ENCODE measurements at regions not wholly inside any gene's neighbourhood (a gene's known extent, or its start where the extent isn't known, plus 50 kb on each side); places are given as distances from the start of the nearest gene placed in this dataset.
A peak's percentile ranks its signal among the peaks of the same experiment; 100 is the strongest.

DNA sequence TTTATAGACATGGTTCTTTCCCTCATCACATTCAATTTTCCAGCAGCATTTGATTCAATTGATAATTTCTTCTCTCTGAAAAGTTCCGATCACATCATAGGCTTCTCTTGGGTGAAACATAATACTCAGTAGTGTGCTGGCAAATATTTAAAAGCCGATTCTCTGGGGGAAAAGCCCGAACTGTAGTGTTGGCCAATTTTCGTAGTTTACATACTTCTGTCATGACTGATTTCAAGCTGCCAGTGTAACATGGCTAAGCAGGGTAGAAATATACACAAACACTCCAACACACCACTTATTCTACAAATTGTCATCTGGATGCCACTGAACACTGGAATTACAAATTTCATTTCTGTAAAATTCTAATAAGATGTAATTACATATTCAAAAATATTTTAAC lies 56.1 kb upstream of the FREM2 start:
- Histone ChIP-seq H2BK5ac (ENCODE audit: low read depth, low read length, poor library complexity, severe bottlenecking) (no peak overlapping the region), H3K27ac (ENCODE audit: low read length, poor library complexity, severe bottlenecking) (no peak overlapping the region), H3K4me2 (ENCODE audit: low read length, poor library complexity, severe bottlenecking) (no peak overlapping the region), H3K79me1 (replicated peaks; ENCODE audit: low read length, poor library complexity, severe bottlenecking) (no peaks in the 10 kb centered on the region), H3K9me3 (ENCODE audit: control insufficient read depth, low read length) (no peaks in the 10 kb centered on the region), H3K9ac (ENCODE audit: low read length) (no peak overlapping the region), H3K4me3 (ENCODE audit: insufficient read depth in 1 of 2, low read depth in 1 of 2, low read length in 2 of 2) (peak overlapping the region in 1 of 2 experiments; percentile 30), H3K27me3 (ENCODE audit: control insufficient read depth in 1 of 2, insufficient read depth in 1 of 2, low read length in 2 of 2) (no peaks in the 10 kb centered on the region), H2AK5ac (ENCODE audit: low read length, severe bottlenecking) (no peak overlapping the region), H2BK15ac (ENCODE audit: low read depth, poor library complexity, severe bottlenecking) (no peak overlapping the region), H3K14ac (ENCODE audit: low read length in 2 of 2) (no peak overlapping the region), H4K8ac (ENCODE audit: low read length) (no peak overlapping the region), H3K4ac (ENCODE audit: low read depth in 1 of 2, low read length in 2 of 2) (no peak overlapping the region), H2BK120ac (ENCODE audit: low read depth, low read length) (no peak overlapping the region), H3K23ac (ENCODE audit: low read length in 2 of 2) (no peak overlapping the region), H3K18ac (ENCODE audit: low read depth in 1 of 2, low read length in 2 of 2) (no peak overlapping the region), H3K36me3 (ENCODE audit: control insufficient read depth in 1 of 2, insufficient read depth in 2 of 2, low read depth in 1 of 2, low read length in 2 of 2) (no peaks in the 10 kb centered on the region), H3K4me1 (ENCODE audit: control insufficient read depth, insufficient read depth, low read depth, low read length) (no peaks in the 10 kb centered on the region), H2AFZ (ENCODE audit: low read depth, low read length) (no peak overlapping the region), H4K91ac (ENCODE audit: low read length) (no peak overlapping the region), H2BK12ac (ENCODE audit: low read length in 2 of 2) (no peak overlapping the region)
- peak; percentile 73 for DNase-seq
- 4% methylated on average over 3 of the region's 4 CpGs for WGBS

DNA sequence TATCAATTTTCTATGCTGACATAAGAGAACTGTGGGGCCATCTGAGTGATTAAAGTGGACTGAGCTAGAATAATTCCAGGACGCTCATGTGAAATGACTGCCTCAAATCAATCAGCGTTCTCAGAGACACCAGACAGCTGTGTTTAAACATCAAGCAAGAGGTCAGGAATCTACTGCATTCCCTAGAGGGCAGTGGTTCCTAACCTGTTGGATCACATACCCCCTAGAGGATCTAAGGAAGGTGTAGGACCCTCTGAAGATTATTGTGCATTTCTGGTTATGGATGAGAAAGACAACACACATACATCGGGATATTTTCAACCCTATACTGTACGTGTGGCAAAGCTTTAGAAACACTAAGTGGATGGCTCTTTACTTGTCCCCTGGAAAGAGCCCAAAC lies 51.8 kb upstream of the FREM2 start:
- H3K4me1 ChIP-seq (ENCODE audit: control insufficient read depth, insufficient read depth, low read depth, low read length), result no peaks in the 10 kb centered on the region
- no peak overlapping the region for H3K27ac ChIP-seq (ENCODE audit: low read length, poor library complexity, severe bottlenecking)
- H2BK12ac ChIP-seq (ENCODE audit: low read length in 2 of 2), result no peak overlapping the region
- H3K14ac ChIP-seq (ENCODE audit: low read length in 2 of 2), result no peak overlapping the region
- WGBS, result 84% methylated on average over 4 of the region's 4 CpGs
- no peak overlapping the region for H3K4ac ChIP-seq (ENCODE audit: low read depth in 1 of 2, low read length in 2 of 2)
- no peak overlapping the region for H2AFZ ChIP-seq (ENCODE audit: low read depth, low read length)
- no peak overlapping the region for H3K4me2 ChIP-seq (ENCODE audit: low read length, poor library complexity, severe bottlenecking)
- H3K18ac ChIP-seq (ENCODE audit: low read depth in 1 of 2, low read length in 2 of 2), result no peak overlapping the region
- H3K23ac ChIP-seq (ENCODE audit: low read length in 2 of 2), result no peak overlapping the region
- H2BK120ac ChIP-seq (ENCODE audit: low read depth, low read length), result no peak overlapping the region
- no peak overlapping the region for H2AK5ac ChIP-seq (ENCODE audit: low read length, severe bottlenecking)
- no peak overlapping the region for H2BK15ac ChIP-seq (ENCODE audit: low read depth, poor library complexity, severe bottlenecking)
- DNase-seq, result no peak
- no peak overlapping the region for H4K91ac ChIP-seq (ENCODE audit: low read length)
- H3K27me3 ChIP-seq (ENCODE audit: control insufficient read depth in 1 of 2, insufficient read depth in 1 of 2, low read length in 2 of 2), result no peaks in the 10 kb centered on the region
- H3K9me3 ChIP-seq (ENCODE audit: control insufficient read depth, low read length), result no peaks in the 10 kb centered on the region
- H4K8ac ChIP-seq (ENCODE audit: low read length), result no peak overlapping the region
- no peaks in the 10 kb centered on the region for H3K36me3 ChIP-seq (ENCODE audit: control insufficient read depth in 1 of 2, insufficient read depth in 2 of 2, low read depth in 1 of 2, low read length in 2 of 2)
- no peak overlapping the region for H3K4me3 ChIP-seq (ENCODE audit: insufficient read depth in 1 of 2, low read depth in 1 of 2, low read length in 2 of 2)
- H3K79me1 ChIP-seq (replicated peaks; ENCODE audit: low read length, poor library complexity, severe bottlenecking), result no peaks in the 10 kb centered on the region
- no peak overlapping the region for H2BK5ac ChIP-seq (ENCODE audit: low read depth, low read length, poor library complexity, severe bottlenecking)
- H3K9ac ChIP-seq (ENCODE audit: low read length), result no peak overlapping the region

DNA sequence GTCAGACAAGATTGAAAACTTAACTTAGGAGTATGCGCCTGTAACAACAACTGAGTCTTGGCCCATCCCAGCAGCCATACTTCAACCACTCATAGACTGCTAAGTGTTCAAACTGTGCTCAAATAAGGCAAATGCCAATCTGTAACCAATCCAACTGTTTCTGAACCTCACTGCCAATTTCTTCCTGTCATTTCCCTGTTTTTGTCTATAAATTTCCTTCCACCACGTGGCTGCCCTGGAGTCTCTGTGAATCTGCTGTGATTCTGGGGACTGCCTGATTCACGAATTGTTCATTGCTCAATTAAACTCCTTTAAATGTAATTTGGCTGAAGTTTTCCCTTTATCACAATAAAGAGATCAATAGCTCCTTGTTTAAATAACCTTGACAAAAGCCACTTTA lies 50.8 kb upstream of the FREM2 start:
- Histone ChIP-seq H4K91ac (ENCODE audit: low read length) (no peak overlapping the region), H4K8ac (ENCODE audit: low read length) (no peak overlapping the region), H2BK120ac (ENCODE audit: low read depth, low read length) (no peak overlapping the region)

DNA sequence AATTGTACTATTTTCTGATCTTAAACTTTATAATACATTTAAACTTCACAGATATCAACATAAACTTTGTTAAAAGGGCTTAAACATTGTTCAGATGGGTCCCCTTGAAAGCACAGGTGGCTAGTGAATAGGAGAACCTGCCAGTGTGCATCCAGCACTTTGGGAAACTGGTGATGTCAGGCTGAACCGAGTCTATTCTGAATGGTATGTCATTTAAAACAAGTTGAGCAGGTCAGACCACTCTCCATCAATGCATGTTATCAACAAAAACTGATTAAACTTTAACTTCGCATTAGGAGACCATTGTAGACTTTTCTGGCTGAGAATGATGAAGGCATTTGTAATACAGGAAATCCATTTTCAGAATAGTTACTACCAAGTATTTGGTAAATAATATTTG lies 50.1 kb upstream of the FREM2 start:
- DNase-seq, result no peak
- Histone ChIP-seq H3K4ac (ENCODE audit: low read depth in 1 of 2, low read length in 2 of 2) (no peak overlapping the region), H2BK12ac (ENCODE audit: low read length in 2 of 2) (no peak overlapping the region), H2BK120ac (ENCODE audit: low read depth, low read length) (no peak overlapping the region), H3K79me1 (replicated peaks; ENCODE audit: low read length, poor library complexity, severe bottlenecking) (no peaks in the 10 kb centered on the region), H2BK5ac (ENCODE audit: low read depth, low read length, poor library complexity, severe bottlenecking) (no peak overlapping the region), H3K14ac (ENCODE audit: low read length in 2 of 2) (no peak overlapping the region), H3K4me3 (ENCODE audit: insufficient read depth in 1 of 2, low read depth in 1 of 2, low read length in 2 of 2) (no peak overlapping the region), H3K4me2 (ENCODE audit: low read length, poor library complexity, severe bottlenecking) (no peak overlapping the region), H3K4me1 (ENCODE audit: control insufficient read depth, insufficient read depth, low read depth, low read length) (no peaks in the 10 kb centered on the region), H3K27ac (ENCODE audit: low read length, poor library complexity, severe bottlenecking) (no peak overlapping the region), H2AK5ac (ENCODE audit: low read length, severe bottlenecking) (no peak overlapping the region), H2BK15ac (ENCODE audit: low read depth, poor library complexity, severe bottlenecking) (no peak overlapping the region), H2AFZ (ENCODE audit: low read depth, low read length) (no peak overlapping the region), H3K23ac (ENCODE audit: low read length in 2 of 2) (no peak overlapping the region), H3K9ac (ENCODE audit: low read length) (no peak overlapping the region), H4K91ac (ENCODE audit: low read length) (no peak overlapping the region), H4K8ac (ENCODE audit: low read length) (no peak overlapping the region), H3K36me3 (ENCODE audit: control insufficient read depth in 1 of 2, insufficient read depth in 2 of 2, low read depth in 1 of 2, low read length in 2 of 2) (no peaks in the 10 kb centered on the region), H3K9me3 (ENCODE audit: control insufficient read depth, low read length) (no peaks in the 10 kb centered on the region), H3K27me3 (ENCODE audit: control insufficient read depth in 1 of 2, insufficient read depth in 1 of 2, low read length in 2 of 2) (no peaks in the 10 kb centered on the region), H3K18ac (ENCODE audit: low read depth in 1 of 2, low read length in 2 of 2) (no peak overlapping the region)
- no CpG with 5 or more reads among the region's 2 CpGs for WGBS

More for the DNA sequence above, 50.8 kb upstream of the FREM2 start:
- Histone ChIP-seq H3K14ac (ENCODE audit: low read length in 2 of 2) (no peak overlapping the region), H3K23ac (ENCODE audit: low read length in 2 of 2) (no peak overlapping the region), H2BK5ac (ENCODE audit: low read depth, low read length, poor library complexity, severe bottlenecking) (no peak overlapping the region), H2AFZ (ENCODE audit: low read depth, low read length) (no peak overlapping the region), H3K4ac (ENCODE audit: low read depth in 1 of 2, low read length in 2 of 2) (no peak overlapping the region), H3K18ac (ENCODE audit: low read depth in 1 of 2, low read length in 2 of 2) (no peak overlapping the region), H3K27me3 (ENCODE audit: control insufficient read depth in 1 of 2, insufficient read depth in 1 of 2, low read length in 2 of 2) (no peaks in the 10 kb centered on the region), H3K79me1 (replicated peaks; ENCODE audit: low read length, poor library complexity, severe bottlenecking) (no peaks in the 10 kb centered on the region), H2AK5ac (ENCODE audit: low read length, severe bottlenecking) (no peak overlapping the region), H3K9ac (ENCODE audit: low read length) (no peak overlapping the region), H2BK12ac (ENCODE audit: low read length in 2 of 2) (no peak overlapping the region), H3K9me3 (ENCODE audit: control insufficient read depth, low read length) (no peaks in the 10 kb centered on the region), H3K4me2 (ENCODE audit: low read length, poor library complexity, severe bottlenecking) (no peak overlapping the region), H2BK15ac (ENCODE audit: low read depth, poor library complexity, severe bottlenecking) (no peak overlapping the region), H3K4me3 (ENCODE audit: insufficient read depth in 1 of 2, low read depth in 1 of 2, low read length in 2 of 2) (no peak overlapping the region), H3K4me1 (ENCODE audit: control insufficient read depth, insufficient read depth, low read depth, low read length) (no peaks in the 10 kb centered on the region), H3K27ac (ENCODE audit: low read length, poor library complexity, severe bottlenecking) (no peak overlapping the region), H3K36me3 (ENCODE audit: control insufficient read depth in 1 of 2, insufficient read depth in 2 of 2, low read depth in 1 of 2, low read length in 2 of 2) (no peaks in the 10 kb centered on the region)
- DNase-seq, result no peak
- WGBS, result 73% methylated on average over 2 of the region's 3 CpGs
